ENCODE measurements at regions not wholly inside any gene's neighbourhood (a gene's known extent, or its start where the extent isn't known, plus 50 kb on each side); places are given as distances from the start of the nearest gene placed in this dataset.

- no peak for TF ChIP-seq MAFK (IDR thresholded peaks at IDR 0.05; ENCODE audit: low read depth, low read length)
- no peak for TF ChIP-seq SIN3A (conservative IDR thresholded peaks at IDR 0.05 in 1 of 2, IDR thresholded peaks at IDR 0.05 in 1 of 2; ENCODE audit: low read depth in 1 of 2, low read length in 2 of 2)
Observed at GRCh38 chr13:69020120-69020519, 1087.5 kb upstream of the ATXN8OS start (continued).

All from H1 (cell line).